HUES64 (cell line): ENCODE measurements at regions not wholly inside any gene's neighbourhood (a gene's known extent, or its start where the extent isn't known, plus 50 kb on each side); places are given as distances from the start of the nearest gene placed in this dataset.
"Not testable (repeated sequence)": the region's sequence is repeated elsewhere in the genome, so short reads cannot be mapped to it uniquely, and the experiment has no call there.

ENCODE experiments used
- H3K27ac ChIP-seq: 2 replicates; pipeline ENCODE4 v1.7.0; 2013; ENCODE audit warnings: low read depth, low read length, inconsistent platforms
- H3K27me3 ChIP-seq: 2 replicates; pipeline ENCODE4 v1.6.1; 2013; ENCODE audit warnings: mild to moderate bottlenecking, low read length; ENCODE audit not compliant: insufficient read depth
- H3K36me3 ChIP-seq: 2 replicates; pipeline ENCODE4 v1.6.1; 2013; ENCODE audit warnings: mild to moderate bottlenecking, low read length; ENCODE audit not compliant: insufficient read depth
- H3K4me1 ChIP-seq: 2 replicates; pipeline ENCODE4 v1.6.1; 2013; ENCODE audit warnings: mild to moderate bottlenecking, low read length, moderate library complexity; ENCODE audit not compliant: insufficient read depth
- H3K4me3 ChIP-seq: 2 replicates; pipeline ENCODE4 v1.5.1; 2013; ENCODE audit warnings: mild to moderate bottlenecking, low read length, moderate library complexity
- H3K9ac ChIP-seq: 2 replicates; pipeline ENCODE4 v1.6.1; 2013; ENCODE audit warnings: mild to moderate bottlenecking, low read depth, low read length
- H3K9me3 ChIP-seq: 2 replicates; pipeline ENCODE4 v1.6.1; 2013; ENCODE audit warnings: low read depth, low read length; ENCODE audit not compliant: insufficient read depth
- WGBS: fragments of 150-250, 120-280 bp; methylation state at CpG from one replicate; pipeline ENCODE4 v1.1.7; 2013; ENCODE audit warnings: missing lambda C conversion rate; 5-methylcytosine and 5-hydroxymethylcytosine counted together

- not testable (repeated sequence) for H3K4me1 ChIP-seq, H3K27ac ChIP-seq, H3K9ac ChIP-seq, H3K36me3 ChIP-seq, H3K27me3 ChIP-seq, H3K4me3 ChIP-seq, H3K9me3 ChIP-seq
- WGBS, result 90% methylated on average over 7 of the region's 8 CpGs
These were observed 124.1 kb upstream of the TWIST2 start for GRCh38 chr2:238723740-238724320.

- H3K9ac ChIP-seq, result no peak overlapping the region
- no peak overlapping the region for H3K4me3 ChIP-seq
- no peaks in the 10 kb centered on the region for H3K36me3 ChIP-seq
- H3K27ac ChIP-seq, result no peak overlapping the region
- no peaks in the 10 kb centered on the region for H3K27me3 ChIP-seq
- WGBS, result 86% methylated on average over 8 of the region's 8 CpGs
- H3K9me3 ChIP-seq, result no peaks in the 10 kb centered on the region
- no peaks in the 10 kb centered on the region for H3K4me1 ChIP-seq
These were observed 123.2 kb upstream of the TWIST2 start for GRCh38 chr2:238724728-238725127.

GRCh38 chr2:238725298-238725697 is 122.6 kb upstream of the TWIST2 start:
- no peak overlapping the region for H3K9ac ChIP-seq
- H3K4me1 ChIP-seq, result no peaks in the 10 kb centered on the region
- H3K36me3 ChIP-seq, result no peaks in the 10 kb centered on the region
- H3K27me3 ChIP-seq, result no peaks in the 10 kb centered on the region
- 93% methylated on average over 4 of the region's 4 CpGs for WGBS
- H3K4me3 ChIP-seq, result no peak overlapping the region
- H3K9me3 ChIP-seq, result no peaks in the 10 kb centered on the region
- no peak overlapping the region for H3K27ac ChIP-seq

GRCh38 chr2:238726670-238727584 is 121.0 kb upstream of the TWIST2 start:
- 87% methylated on average over 17 of the region's 17 CpGs for WGBS
- no peaks in the 10 kb centered on the region for H3K9me3 ChIP-seq
- no peak overlapping the region for H3K9ac ChIP-seq
- no peak overlapping the region for H3K27ac ChIP-seq
- H3K27me3 ChIP-seq, result no peaks in the 10 kb centered on the region
- H3K36me3 ChIP-seq, result no peaks in the 10 kb centered on the region
- no peak overlapping the region for H3K4me3 ChIP-seq
- no peaks in the 10 kb centered on the region for H3K4me1 ChIP-seq

- Histone ChIP-seq H3K4me1 (no peaks in the 10 kb centered on the region), H3K36me3 (no peaks in the 10 kb centered on the region), H3K9ac (no peak overlapping the region), H3K4me3 (no peak overlapping the region), H3K27me3 (no peaks in the 10 kb centered on the region), H3K27ac (no peak overlapping the region), H3K9me3 (no peaks in the 10 kb centered on the region)
- 94% methylated on average over 10 of the region's 11 CpGs for WGBS
These were observed 120.1 kb upstream of the TWIST2 start for GRCh38 chr2:238727585-238728329.

- Histone ChIP-seq H3K4me1 (no peaks in the 10 kb centered on the region), H3K9me3 (no peaks in the 10 kb centered on the region), H3K9ac (no peak overlapping the region), H3K4me3 (no peak overlapping the region), H3K27me3 (no peaks in the 10 kb centered on the region), H3K27ac (no peak overlapping the region), H3K36me3 (no peaks in the 10 kb centered on the region)
- 74% methylated on average over 13 of the region's 13 CpGs for WGBS
These were observed 119.3 kb upstream of the TWIST2 start for GRCh38 chr2:238728330-238729260.

GRCh38 chr2:238729261-238729935 is 118.5 kb upstream of the TWIST2 start:
- no peaks in the 10 kb centered on the region for H3K36me3 ChIP-seq
- no peak overlapping the region for H3K9ac ChIP-seq
- H3K27ac ChIP-seq, result no peak overlapping the region

GRCh38 chr2:238730001-238730669 is 117.8 kb upstream of the TWIST2 start:
- H3K4me3 ChIP-seq, result no peak overlapping the region
- H3K9me3 ChIP-seq, result no peaks in the 10 kb centered on the region
- H3K36me3 ChIP-seq, result no peaks in the 10 kb centered on the region
- H3K9ac ChIP-seq, result no peak overlapping the region
- H3K27ac ChIP-seq, result no peak overlapping the region
- no peaks in the 10 kb centered on the region for H3K27me3 ChIP-seq
- H3K4me1 ChIP-seq, result no peaks in the 10 kb centered on the region
- WGBS, result 91% methylated on average over 17 of the region's 17 CpGs

More at GRCh38 chr2:238729261-238729935, 118.5 kb upstream of the TWIST2 start:
- Histone ChIP-seq H3K27me3 (no peaks in the 10 kb centered on the region), H3K9me3 (no peaks in the 10 kb centered on the region), H3K4me3 (no peak overlapping the region), H3K4me1 (no peaks in the 10 kb centered on the region)
- WGBS, result 90% methylated on average over 11 of the region's 11 CpGs

- no peaks in the 10 kb centered on the region for H3K36me3 ChIP-seq
- no peaks in the 10 kb centered on the region for H3K9me3 ChIP-seq
- H3K27ac ChIP-seq, result no peak overlapping the region
- H3K9ac ChIP-seq, result no peak overlapping the region
- 100% methylated on average over 2 of the region's 4 CpGs for WGBS
- H3K4me3 ChIP-seq, result no peak overlapping the region
- H3K4me1 ChIP-seq, result no peaks in the 10 kb centered on the region
- no peaks in the 10 kb centered on the region for H3K27me3 ChIP-seq
These were observed 117.0 kb upstream of the TWIST2 start for GRCh38 chr2:238730881-238731280.

GRCh38 chr2:238731961-238732360 is 115.9 kb upstream of the TWIST2 start:
- Histone ChIP-seq H3K27me3 (no peaks in the 10 kb centered on the region), H3K4me1 (no peaks in the 10 kb centered on the region), H3K36me3 (no peaks in the 10 kb centered on the region), H3K9me3 (no peaks in the 10 kb centered on the region), H3K4me3 (no peak overlapping the region), H3K9ac (no peak overlapping the region), H3K27ac (no peak overlapping the region)
- 95% methylated on average over 2 of the region's 3 CpGs for WGBS
